ENCODE measurements at regions not wholly inside any gene's neighbourhood (a gene's known extent, or its start where the extent isn't known, plus 50 kb on each side); places are given as distances from the start of the nearest gene placed in this dataset.

GRCh38 chr3:69527498-69527897 is 141.6 kb upstream of the FRMD4B start:
- H3K4me3 ChIP-seq (replicated peaks in 1 of 3; ENCODE audit: insufficient read depth in 1 of 3, low read depth in 1 of 3, low read length in 3 of 3) = no peak overlapping the region
- POLR2A ChIA-PET = no interaction called here
- peaks cover 2 to 8% of the 10 kb centered on the region in 2 experiments for H3K27me3 ChIP-seq (ENCODE audit: control insufficient read depth in 2 of 2, insufficient read depth in 2 of 2, low read length in 2 of 2)
- no peaks in the 10 kb centered on the region for H4K20me1 ChIP-seq (replicated peaks; ENCODE audit: control insufficient read depth, extremely low read depth, insufficient read depth, low read length)
- H3K27ac ChIP-seq (ENCODE audit: insufficient read depth, low read depth, low read length) = no peak overlapping the region
- no peaks in the 10 kb centered on the region for H3K9me3 ChIP-seq (replicated peaks; ENCODE audit: control insufficient read depth, insufficient read depth, low read length)
- no peak overlapping the region for H3K9ac ChIP-seq (replicated peaks; ENCODE audit: extremely low read depth, insufficient read depth, low read length)
- dilution Hi-C loops (cut with MboI; ENCODE audit: extremely low pct_ligation_motif_present, low sequenced_read_pairs) (no loop called here), intact Hi-C loops (cut with micrococcal nuclease) (no loop called here)
- H3K79me2 ChIP-seq (ENCODE audit: control insufficient read depth, insufficient read depth, low read length) = no peaks in the 10 kb centered on the region
- no peak overlapping the region for H3K4me2 ChIP-seq (ENCODE audit: insufficient read depth, low read length)
- no TSS peak for BruUV-seq (replicated peaks)
- no peaks in the 10 kb centered on the region for H3K36me3 ChIP-seq (ENCODE audit: control insufficient read depth in 2 of 2, extremely low read depth in 1 of 2, insufficient read depth in 2 of 2, low read length in 2 of 2)
- no peak for DNase-seq (ENCODE audit: low read depth, low spot score)
- FAIRE-seq = no peak
- no peak overlapping the region for H2AFZ ChIP-seq (ENCODE audit: low read depth, low read length)
- TF ChIP-seq MAX (IDR thresholded peaks at IDR 0.05; ENCODE audit: insufficient read depth, insufficient read length) (no peak), JUN (IDR thresholded peaks at IDR 0.05; ENCODE audit: borderline replicate concordance, insufficient read depth, insufficient read length, low read depth) (no peak), GATA2 (IDR thresholded peaks at IDR 0.05; ENCODE audit: insufficient read depth, insufficient read length, low read depth, low read length) (no peak), CTCF (IDR thresholded peaks at IDR 0.05; ENCODE audit: extremely low read depth in 1 of 2, insufficient read depth in 1 of 2, low read depth in 1 of 2, low read length in 2 of 2) (no peak), FOS (IDR thresholded peaks at IDR 0.05; ENCODE audit: borderline replicate concordance, insufficient read depth, low read length) (no peak), EZH2 (IDR thresholded peaks at IDR 0.05; ENCODE audit: borderline replicate concordance, low read depth, low read length, severe bottlenecking) (no peak), POLR2AphosphoS5 (IDR thresholded peaks at IDR 0.05; ENCODE audit: insufficient read depth, low read depth, low read length) (no peak), POLR2A (IDR thresholded peaks at IDR 0.05; ENCODE audit: low read depth, low read length) (no peak), MYC (IDR thresholded peaks at IDR 0.05; ENCODE audit: low read depth, low read length) (no peak)
- CTCF ChIA-PET = no interaction called here
- H3K9me1 ChIP-seq (replicated peaks; ENCODE audit: control insufficient read depth, extremely low read depth, insufficient read depth, low read length) = no peaks in the 10 kb centered on the region
- no peaks in the 10 kb centered on the region for H3K4me1 ChIP-seq (ENCODE audit: control insufficient read depth, extremely low read depth, insufficient read depth, low read length)

Measured in endothelial cell of umbilical vein (primary cell).